ENCODE measurements at regions not wholly inside any gene's neighbourhood (a gene's known extent, or its start where the extent isn't known, plus 50 kb on each side); places are given as distances from the start of the nearest gene placed in this dataset.

DNA sequence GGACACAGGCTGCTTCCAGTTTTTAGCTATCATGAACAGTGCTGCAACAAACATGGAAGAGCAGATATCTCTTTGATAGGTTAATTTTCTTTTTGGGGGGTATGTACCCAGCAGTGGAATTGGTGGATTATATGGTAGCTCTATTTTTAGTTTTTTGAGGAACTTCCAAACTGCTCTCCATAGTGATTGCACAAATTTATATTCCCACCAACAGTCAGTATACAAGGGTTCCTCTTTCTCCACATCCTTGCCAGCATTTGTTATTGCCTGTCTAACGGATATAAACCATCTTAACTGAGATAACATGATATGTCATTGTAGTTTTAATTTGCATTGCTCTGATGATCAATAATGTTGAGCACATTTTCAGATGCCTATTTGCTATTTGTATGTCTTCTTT is 237.6 kb downstream of the MMUT start:
- no peak for TF ChIP-seq YY1 (IDR thresholded peaks at IDR 0.05; ENCODE audit: insufficient read depth, insufficient read length)
- no peak for TF ChIP-seq SUZ12 (IDR thresholded peaks at IDR 0.05; ENCODE audit: extremely low read depth, insufficient read depth, insufficient read length)
- no peak for TF ChIP-seq ZNF274 (IDR thresholded peaks at IDR 0.05; ENCODE audit: low read depth, low read length)

Data from NT2/D1 (cell line).